HFF-Myc (cell line): ENCODE measurements at regions not wholly inside any gene's neighbourhood (a gene's known extent, or its start where the extent isn't known, plus 50 kb on each side); places are given as distances from the start of the nearest gene placed in this dataset.

ENCODE experiments used
- DNase-seq: peaks from one replicate; pipeline ENCODE4 v3.0.0-alpha.2; 2011; ENCODE audit warnings: low read depth; ENCODE audit errors: extremely low read depth
- H3K4me3 ChIP-seq: replicated peaks from 2 replicates; pipeline ENCODE4 v1.5.1; 2011; ENCODE audit warnings: low read depth, mild to moderate bottlenecking, control low read depth, low read length
- TF ChIP-seq, protein P1 (sequence below): IDR thresholded peaks from 2 replicates; pipeline ENCODE4 v1.5.1; 2012; ENCODE audit warnings: mild to moderate bottlenecking, low read depth, low read length, control low read depth; ENCODE audit errors: missing control alignments

DNA sequence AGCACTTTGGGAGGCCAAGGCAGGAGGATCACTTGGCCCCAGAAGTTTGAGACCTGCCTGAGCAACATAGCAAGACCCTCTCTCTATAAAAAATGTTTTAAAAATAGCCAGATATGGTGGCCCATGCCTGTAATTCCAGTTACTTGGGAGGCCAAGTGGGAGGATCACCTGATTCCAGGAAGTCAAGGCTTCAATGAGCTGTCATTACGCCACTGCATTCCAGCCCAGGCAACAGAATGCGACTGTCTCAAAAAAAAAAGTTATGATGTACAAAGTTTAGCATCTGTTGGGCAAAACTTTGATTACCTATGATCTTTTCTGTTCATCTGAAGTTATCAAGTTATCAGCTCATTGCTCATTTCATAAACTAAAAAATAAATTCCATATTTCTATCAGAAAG lies 504.1 kb upstream of the PKDCC start:
- H3K4me3 ChIP-seq, result no peak overlapping the region
- TF ChIP-seq, protein P1, sequence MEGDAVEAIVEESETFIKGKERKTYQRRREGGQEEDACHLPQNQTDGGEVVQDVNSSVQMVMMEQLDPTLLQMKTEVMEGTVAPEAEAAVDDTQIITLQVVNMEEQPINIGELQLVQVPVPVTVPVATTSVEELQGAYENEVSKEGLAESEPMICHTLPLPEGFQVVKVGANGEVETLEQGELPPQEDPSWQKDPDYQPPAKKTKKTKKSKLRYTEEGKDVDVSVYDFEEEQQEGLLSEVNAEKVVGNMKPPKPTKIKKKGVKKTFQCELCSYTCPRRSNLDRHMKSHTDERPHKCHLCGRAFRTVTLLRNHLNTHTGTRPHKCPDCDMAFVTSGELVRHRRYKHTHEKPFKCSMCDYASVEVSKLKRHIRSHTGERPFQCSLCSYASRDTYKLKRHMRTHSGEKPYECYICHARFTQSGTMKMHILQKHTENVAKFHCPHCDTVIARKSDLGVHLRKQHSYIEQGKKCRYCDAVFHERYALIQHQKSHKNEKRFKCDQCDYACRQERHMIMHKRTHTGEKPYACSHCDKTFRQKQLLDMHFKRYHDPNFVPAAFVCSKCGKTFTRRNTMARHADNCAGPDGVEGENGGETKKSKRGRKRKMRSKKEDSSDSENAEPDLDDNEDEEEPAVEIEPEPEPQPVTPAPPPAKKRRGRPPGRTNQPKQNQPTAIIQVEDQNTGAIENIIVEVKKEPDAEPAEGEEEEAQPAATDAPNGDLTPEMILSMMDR, result no peak
- DNase-seq, result no peak

DNA sequence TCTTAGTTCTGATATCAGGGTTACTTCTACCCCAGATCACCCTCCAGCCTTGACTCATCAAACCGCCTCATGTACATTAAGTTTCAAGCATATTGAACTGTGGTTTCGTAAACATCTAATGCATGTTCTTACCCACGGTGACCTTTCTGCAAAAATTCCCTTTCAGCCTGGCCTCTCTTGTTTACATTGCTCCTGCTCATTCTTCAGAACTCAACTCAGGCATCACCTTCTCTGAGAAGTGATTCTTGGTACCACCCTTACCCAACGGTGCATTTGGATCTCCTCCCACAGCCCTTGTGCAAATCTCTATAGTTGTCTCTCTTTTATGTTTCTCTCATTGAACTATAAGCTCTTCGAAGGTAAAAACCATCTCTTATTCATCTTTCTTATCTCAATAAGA lies 503.1 kb upstream of the PKDCC start:
- no peak for DNase-seq
- TF ChIP-seq, protein P1, result no peak
- H3K4me3 ChIP-seq, result no peak overlapping the region

DNA sequence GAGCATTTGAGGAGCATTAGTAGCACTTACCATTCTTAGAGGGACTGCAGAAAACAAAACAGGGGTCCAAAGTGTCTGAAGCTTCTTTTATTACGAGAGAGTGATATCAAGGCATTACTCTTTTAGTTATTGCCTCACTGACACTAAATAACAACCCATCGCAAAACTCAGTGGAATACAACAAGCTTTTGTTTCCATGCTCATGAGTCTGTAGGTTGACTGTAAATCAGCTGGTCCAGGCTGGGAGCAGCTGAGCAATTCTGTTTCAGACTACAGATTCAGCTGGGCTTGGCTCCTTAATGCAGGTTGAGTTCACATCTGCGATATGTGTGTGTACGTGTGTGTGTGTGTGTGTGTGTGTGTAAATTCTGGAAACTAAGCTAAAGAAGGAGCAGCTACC lies 501.8 kb upstream of the PKDCC start:
- DNase-seq, result no peak
- TF ChIP-seq, protein P1, result no peak
- H3K4me3 ChIP-seq, result no peak overlapping the region

DNA sequence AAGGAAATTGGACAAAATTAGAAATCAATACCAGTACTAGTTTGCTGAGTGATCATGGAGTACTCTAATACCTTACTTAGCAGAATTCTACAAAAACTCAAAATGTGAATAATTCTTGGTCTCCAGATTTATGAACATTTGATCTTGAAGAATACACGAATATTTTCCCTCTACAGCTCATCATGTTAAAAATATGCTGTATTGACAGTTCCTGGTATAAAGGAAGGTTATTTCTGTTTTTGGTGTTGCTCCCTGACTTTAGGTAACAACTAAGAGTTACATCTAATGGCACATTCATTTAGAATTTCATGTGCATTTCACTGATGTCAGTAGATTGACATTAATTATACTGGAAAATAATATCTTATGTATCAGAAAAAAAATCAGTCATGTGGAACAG lies 479.2 kb upstream of the PKDCC start:
- no peak overlapping the region for H3K4me3 ChIP-seq
- TF ChIP-seq, protein P1, result no peak
- DNase-seq, result no peak

DNA sequence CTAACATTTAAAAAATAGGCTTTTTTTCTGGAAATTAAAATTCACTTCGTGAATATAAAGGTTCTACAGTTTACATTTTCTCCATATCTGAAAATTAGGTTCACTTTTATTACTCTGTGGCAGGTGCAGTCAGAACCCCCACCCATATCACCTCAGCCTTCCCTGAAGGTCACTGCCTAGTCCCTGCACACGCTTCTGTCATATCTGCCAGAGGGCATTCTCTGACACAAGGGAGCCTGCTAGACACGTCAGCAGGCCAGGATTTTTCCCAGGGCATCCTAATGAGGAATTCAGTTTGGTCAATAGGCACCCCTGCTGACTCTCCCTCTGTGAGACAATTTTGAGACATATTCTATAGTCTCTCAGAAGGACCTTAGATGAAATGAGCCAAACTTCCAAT lies 475.7 kb upstream of the PKDCC start:
- TF ChIP-seq, protein P1, result no peak
- no peak for DNase-seq
- no peak overlapping the region for H3K4me3 ChIP-seq

DNA sequence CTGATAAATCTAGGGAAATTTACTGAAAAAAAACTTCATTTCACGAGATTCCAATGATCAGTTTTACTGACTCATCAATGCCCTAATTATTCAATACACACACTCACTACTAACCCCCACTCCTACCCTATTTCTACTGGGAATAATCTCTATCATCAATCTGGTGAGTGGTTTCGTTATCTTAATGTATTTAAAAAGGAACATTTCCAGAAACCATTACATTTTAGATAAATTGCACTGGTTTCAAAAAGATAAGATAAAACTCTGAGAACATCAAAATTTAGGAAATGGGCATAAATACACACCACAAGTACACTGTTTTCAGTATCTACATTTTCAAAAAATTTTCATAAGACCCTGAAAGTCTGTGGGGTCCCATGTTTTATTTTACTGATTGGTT lies 471.4 kb upstream of the PKDCC start:
- TF ChIP-seq, protein P1, result no peak
- no peak overlapping the region for H3K4me3 ChIP-seq
- DNase-seq, result no peak

DNA sequence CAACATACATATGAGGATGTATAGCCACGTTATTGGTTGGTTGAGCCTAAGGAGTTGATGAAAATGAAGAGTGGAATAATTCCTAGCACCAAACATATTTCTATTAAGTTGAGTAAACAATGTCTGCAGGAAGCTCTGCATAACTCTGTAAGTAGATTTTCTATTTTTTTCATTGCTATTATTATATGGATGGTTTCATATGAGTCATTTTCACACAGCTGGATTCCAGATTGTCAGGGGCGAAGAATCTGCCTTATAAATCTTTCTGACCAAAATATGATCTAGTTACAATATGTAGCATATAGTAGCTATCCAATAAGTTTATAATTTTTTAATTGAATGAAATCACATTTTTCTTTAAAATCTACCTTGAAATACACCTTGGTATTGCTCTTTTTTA lies 468.0 kb upstream of the PKDCC start:
- TF ChIP-seq, protein P1, result no peak
- DNase-seq, result no peak
- no peak overlapping the region for H3K4me3 ChIP-seq
